HL-60/S4 (cell line): ENCODE measurements at regions not wholly inside any gene's neighbourhood (a gene's known extent, or its start where the extent isn't known, plus 50 kb on each side); places are given as distances from the start of the nearest gene placed in this dataset.

Experiments used
- in situ Hi-C: fragments of 300-500 bp; cut with MboI; formaldehyde crosslinking; loops from 2 replicates; pipeline ENCODE4 v1.14.3; 2022; ENCODE audit warnings: low sequenced_read_pairs

GRCh38 chr6:164252291-164252690 is 837.8 kb downstream of the QKI start:
- in situ Hi-C loops = no loop called here

DNA sequence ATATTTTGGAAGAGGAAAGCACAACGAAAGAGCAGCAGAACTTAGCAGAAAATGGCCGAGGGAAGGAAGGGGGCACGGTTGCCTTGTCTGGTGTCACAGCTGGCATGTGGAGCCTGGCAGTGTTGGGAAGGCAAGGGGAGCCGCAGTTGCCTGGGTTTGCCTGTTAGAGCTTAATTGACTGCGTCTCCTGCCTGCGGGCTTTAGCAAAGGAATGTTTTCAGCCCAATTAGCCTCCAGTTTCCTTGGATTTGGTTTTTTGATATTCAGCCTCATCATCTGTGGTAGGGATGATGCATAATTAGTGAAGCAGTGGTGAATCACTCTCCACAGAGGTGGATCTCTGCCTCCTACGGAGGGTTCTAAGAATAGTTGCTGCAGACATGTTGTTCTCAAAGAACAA is 832.6 kb downstream of the QKI start:
- in situ Hi-C loops = no loop called here

GRCh38 chr6:164246082-164246481 is 831.6 kb downstream of the QKI start:
- in situ Hi-C loops = no loop called here

DNA sequence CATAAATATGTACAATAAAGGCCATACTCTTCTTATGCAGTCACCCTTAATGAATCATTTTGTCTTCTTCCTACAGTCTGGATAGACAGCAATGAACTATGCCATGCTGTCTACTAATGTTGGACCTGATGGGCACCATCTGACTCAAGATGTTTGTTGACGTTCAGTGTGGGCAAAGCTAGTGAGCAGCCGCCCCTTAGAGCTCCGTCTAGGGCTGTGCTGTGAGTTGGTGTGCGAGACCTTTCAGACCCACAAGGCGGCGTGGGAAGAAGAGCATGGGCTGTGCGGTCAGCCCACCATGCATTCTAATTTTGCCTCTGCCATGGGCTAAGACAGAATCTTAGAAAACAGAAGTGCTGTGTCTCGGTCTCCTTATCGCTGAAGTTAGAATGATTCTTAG is 829.4 kb downstream of the QKI start:
- in situ Hi-C loops = no loop called here

- in situ Hi-C loops = no loop called here
These were observed 828.6 kb downstream of the QKI start for GRCh38 chr6:164243012-164243610.

GRCh38 chr6:164230804-164231203 is 816.3 kb downstream of the QKI start:
- in situ Hi-C loops = no loop called here

GRCh38 chr6:164230259-164230658 is 815.7 kb downstream of the QKI start:
- in situ Hi-C loops = no loop called here

DNA sequence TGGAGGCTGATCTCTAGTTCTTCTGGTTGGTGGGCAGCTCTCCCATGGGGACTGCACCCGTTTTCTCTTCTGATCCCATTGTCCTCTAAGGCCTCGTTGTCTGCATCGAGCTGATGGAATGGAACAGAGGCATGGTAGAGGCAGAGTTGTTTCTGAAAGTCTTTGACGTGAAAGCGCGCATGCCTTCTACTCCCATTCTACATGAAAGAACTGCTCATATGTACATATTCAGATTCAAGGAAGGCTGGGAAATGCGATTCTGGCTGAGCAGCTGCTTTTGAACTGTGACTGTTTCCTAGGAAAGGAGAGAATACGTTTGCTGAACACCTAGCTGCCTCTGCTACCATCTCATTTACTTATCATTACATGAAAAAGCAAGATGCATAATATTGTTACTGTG is 815.2 kb downstream of the QKI start:
- in situ Hi-C loops = no loop called here

GRCh38 chr6:164227952-164228522 is 813.5 kb downstream of the QKI start:
- in situ Hi-C loops = no loop called here

DNA sequence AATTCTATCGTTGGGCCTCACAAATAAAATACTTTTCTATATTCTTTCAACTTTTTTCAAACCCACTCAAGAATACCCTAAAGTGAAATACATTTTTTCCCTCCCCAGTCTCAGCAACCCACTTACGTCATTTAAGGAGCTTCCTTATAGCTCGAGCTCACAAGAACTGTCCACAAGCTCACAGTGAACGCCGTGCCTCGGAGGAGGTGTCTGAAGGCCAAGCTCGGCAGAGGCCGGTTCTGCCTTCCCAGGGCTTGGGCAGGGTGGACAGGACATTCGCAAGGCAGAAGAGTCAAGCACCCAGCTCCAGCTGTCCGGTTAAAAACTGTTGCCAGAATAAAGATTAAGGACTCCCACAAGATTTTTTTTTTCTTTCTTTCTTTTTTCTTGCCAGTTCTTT is 802.3 kb downstream of the QKI start:
- in situ Hi-C loops = no loop called here

- in situ Hi-C loops = no loop called here
These were observed 801.9 kb downstream of the QKI start for GRCh38 chr6:164216368-164216767.

GRCh38 chr6:164214066-164214465 is 799.5 kb downstream of the QKI start:
- in situ Hi-C loops = no loop called here

DNA sequence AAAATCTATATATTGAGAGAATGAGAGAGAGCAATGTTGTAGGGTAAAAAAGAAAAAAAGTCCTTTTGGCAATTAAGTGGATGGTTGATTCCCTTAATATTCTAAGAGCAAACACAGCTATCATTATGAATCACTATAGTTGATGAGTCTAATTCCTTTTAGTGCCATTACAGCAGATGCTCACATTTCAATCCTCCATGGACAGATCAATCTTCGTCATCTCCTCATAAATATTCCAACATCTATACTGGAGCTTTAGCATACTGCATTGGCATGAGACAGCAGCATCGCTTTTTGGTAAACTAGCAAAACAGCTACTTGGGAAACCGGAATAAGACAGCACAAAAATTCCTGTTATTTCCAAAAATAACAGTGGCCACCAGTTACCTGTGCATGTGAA is 796.7 kb downstream of the QKI start:
- in situ Hi-C loops = no loop called here

DNA sequence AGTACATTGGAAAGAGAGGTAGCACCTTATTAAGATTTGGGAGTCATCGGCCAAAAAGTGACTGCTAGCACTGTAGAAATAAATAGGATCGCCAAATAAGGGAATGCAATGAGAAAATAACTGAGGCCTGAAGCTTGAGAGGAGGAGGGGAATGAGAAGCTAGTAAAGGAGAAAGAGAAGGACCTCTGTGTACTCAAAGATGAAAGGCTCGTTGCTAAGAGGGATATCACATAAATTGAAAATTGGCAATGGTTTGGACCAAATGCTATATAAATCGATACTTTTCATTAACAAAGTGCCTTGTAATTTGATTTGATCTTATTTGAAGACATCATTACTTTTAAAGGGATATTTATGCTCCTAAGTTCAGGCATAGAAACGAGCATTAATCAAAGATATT is 796.3 kb downstream of the QKI start:
- in situ Hi-C loops = no loop called here

DNA sequence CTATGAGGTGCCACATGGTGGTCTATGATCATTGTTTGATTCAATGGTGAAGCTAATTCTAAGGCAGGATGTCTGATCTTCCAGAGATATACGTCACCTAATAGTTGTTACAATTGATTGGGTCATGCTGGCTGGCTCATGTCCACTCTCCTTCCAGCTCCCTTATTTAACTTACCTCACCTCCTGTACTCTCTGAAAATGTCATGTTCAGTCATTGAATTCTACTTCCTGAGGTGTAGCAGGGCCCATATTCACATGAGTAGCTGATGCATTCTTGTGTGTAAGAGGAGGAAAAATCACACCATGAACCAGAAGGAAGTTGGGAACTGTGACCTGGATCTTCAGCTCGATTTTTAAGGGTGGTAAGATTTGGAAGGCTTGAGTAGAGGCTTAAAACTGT is 795.8 kb downstream of the QKI start:
- in situ Hi-C loops = no loop called here

- in situ Hi-C loops = no loop called here
These were observed 793.9 kb downstream of the QKI start for GRCh38 chr6:164208371-164208770.

GRCh38 chr6:164206807-164207423 is 792.4 kb downstream of the QKI start:
- in situ Hi-C loops = no loop called here

DNA sequence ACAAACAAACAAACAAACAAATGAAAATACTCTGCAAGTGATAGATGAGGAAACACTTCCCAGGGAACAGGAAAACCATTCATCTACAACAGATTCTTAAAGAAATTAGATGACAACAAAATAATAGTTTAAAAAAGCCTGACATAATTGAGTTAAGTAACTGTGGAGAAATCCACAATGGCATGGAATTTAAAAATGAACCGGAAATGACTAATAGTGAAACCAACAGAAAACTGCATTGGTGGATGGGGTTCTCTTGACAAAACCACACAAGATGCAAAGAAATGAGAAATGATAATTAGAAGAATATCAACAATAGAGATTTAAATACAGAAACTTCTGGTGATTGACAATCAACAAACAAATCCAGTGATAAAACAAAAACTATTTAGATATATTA is 785.6 kb downstream of the QKI start:
- in situ Hi-C loops = no loop called here

DNA sequence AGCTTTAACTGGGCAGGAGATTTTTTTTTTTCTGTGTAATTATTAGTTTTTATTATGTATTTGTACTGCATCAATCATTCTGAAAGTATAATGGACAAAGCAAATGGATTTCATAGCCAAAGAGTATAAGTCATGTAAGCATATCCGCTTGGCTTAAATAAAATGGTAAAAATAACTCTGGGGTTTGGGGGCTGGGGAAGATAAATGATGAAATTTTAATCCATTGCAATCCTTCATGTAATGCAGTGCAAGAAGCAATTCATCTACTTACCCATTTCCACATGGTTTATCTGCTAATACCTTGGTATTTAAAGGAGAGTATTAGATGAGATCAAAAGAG is 781.4 kb downstream of the QKI start:
- in situ Hi-C loops = no loop called here

DNA sequence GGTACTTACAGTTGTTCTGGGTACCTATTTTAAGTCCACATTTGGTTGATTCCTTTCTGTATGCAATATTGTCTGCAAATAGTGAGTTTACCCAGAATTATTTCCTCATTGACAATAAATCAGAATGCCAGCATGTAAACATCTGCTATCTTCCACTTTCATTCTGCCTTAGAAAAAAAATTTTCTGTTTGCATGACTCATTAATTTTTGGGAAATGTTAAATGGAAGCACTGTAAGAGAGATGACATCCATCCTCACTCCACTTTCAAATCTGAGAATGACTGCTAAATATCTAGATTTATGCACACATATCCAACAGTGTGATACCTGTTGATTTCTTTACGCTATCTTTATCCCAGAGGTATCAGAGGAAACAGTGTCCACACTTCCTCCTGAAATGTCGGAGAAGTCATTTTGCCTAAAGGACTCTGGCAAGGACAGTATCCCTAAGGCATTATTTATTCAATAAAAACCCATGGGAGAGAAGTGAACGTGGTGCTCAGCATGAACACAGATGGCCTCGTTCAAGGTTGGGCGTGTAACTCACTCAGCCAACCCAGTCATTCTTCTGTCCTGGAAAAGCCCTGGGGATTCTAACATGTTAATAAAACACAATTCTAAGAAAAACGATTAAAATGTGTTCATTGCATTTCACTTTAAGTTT is 780.9 kb downstream of the QKI start:
- in situ Hi-C loops = no loop called here

DNA sequence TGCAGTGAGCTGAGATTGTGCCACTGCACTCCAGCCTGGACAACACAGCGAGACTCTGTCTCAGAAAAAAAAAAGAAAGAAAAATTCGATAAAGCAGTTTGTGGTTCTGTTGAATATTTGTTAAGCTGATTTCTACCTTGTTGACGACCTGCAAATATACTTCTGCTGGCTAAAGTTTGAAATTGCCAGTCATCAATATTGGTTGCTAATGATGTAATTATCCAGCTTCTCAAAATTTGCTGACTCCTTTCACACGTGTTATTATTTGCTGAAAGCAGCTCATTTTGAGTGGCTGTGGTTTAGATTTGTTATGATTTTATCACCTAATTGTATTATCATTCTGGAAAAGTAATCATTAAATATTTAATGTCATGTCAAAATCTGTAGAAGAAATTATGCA is 774.3 kb downstream of the QKI start:
- in situ Hi-C loops = no loop called here

DNA sequence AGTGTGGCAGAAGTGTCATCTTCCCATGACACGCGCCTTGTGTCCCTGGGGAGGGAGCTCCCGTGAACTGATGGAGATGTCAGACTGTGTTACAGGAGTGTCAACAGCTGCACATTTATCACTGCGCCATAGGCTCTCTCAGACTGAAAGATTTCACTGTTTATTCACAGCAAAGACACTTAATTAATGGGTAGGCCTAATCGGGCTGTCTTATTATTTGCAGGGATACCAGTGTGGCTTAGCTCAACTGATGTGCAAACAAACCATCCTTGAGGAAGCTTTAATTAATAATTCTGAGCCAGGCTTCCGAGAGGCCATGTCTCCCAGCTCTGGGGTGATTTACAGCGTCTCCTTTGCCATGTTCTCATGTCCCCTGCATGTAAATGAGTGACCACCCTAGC is 771.0 kb downstream of the QKI start:
- in situ Hi-C loops = no loop called here
